ENCODE measurements at regions not wholly inside any gene's neighbourhood (a gene's known extent, or its start where the extent isn't known, plus 50 kb on each side); places are given as distances from the start of the nearest gene placed in this dataset.

- DNase-seq (ENCODE audit: low spot score), result no peak
Observed at GRCh38 chr11:37621662-37622061, 1023.6 kb upstream of the RAG2 start.

DNA sequence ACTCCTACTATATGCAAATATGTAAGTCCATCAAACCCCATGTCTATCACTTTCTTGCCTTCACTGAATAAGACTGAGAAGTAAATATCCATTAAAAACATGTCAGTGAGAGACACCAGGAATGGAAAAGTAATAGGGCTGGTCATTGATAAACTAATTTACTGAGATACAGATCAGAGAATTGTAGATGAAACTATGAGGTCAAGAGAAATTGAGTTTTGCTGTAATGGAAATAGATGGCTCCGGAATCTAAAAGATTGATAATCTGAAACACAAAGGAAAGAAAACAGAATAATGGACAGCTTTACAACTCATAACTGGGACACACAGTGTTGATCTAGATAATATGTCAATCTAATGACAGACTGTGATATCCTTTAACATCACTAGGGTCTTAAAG, 1018.3 kb upstream of the RAG2 start:
- DNase-seq (ENCODE audit: low spot score), result no peak

DNA sequence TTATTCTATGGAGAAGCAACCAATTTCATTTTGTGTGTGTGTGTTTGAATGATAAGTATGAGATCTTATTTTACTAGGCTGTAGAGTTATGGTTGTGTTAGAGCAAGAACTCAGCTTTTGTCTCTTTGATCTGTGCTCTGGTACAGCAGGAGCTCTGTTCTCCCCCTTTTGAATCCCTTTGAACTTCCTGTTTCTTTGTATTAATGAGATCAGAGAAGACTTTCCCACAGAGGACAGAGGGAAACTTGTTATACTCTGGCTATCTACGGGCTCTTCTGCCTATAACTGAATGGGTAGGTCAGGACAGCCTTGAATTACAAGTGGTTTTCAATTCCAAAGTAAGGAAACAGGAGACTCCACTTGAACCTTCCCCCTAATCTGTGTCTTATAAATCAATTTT, 1015.0 kb upstream of the RAG2 start:
- no peak for DNase-seq (ENCODE audit: low spot score)

DNA sequence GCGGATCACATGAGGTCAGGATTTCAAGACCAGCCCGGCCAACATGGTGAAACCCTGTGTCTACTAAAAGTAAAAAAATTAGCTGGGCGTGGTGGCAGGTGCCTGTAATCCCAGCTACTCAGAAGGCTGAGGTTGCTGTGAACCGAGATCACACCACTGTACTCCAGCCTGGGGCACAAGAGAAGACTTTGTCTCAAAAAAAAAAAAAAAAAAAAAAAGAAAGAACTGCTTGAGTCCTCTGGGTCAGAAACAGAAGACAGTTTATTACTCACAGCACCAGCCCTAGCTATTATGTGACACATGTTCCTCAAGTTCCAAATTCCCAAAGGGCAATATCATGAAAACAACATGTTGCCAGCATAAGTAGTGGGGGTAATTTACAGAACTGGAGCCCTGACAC, 1014.1 kb upstream of the RAG2 start:
- no peak for DNase-seq (ENCODE audit: low spot score)

GRCh38 chr11:37605229-37605628, 1007.2 kb upstream of the RAG2 start:
- no peak for DNase-seq (ENCODE audit: low spot score)

- no peak for DNase-seq (ENCODE audit: low spot score)
Observed at GRCh38 chr11:37598381-37598780, 1000.3 kb upstream of the RAG2 start.

GRCh38 chr11:37597776-37598175, 999.7 kb upstream of the RAG2 start:
- DNase-seq (ENCODE audit: low spot score), result no peak

GRCh38 chr11:37595845-37596244, 997.8 kb upstream of the RAG2 start:
- DNase-seq (ENCODE audit: low spot score), result no peak

DNA sequence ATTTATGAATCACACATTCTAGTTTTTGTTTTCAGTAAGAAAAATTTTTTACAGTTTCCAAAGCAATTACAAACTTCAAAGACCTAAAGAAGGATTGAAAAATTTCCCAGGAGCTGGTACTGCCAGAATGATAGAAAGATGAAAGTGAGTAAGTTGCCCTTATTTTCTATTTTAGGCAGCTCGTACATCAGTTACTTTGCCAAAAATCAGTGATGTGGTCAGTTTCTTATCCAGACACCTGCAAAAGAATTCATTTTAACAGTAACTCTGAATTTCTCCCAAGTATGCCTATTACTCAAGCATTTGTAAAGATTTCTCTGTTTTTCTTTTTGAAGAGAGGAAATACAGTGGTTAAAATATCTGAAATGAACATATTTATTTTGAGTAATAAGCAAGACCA, 976.3 kb upstream of the RAG2 start:
- DNase-seq (ENCODE audit: low spot score), result no peak

DNA sequence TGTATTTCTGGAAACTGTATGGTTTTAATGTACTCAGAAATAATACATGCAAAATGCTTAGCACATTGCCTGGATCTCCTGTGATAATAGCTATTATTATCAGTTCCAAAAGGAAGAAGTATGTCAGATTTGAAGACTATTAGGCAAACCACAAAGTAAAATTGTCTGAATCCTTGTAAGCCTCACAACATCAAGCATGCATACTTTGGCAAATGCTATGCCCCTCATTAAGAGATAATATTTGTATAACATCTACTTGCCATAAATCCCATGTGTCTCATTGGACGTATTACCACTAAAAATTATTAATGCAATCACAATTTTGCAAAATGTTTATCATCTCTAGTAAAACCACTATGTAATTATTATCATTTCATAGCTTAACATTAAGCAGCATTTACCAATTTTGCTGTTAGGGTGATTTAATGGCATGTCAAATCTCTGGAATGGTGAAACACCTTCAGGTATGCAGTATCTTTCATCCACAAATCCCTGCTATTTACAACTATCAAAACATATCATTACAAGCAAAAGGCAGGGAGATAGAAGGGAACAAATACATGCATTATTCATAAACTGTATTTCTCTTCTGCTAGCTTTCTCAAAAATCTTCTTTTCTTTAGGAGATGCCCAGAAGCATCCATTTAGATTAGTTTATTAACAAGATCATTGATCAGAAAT, 974.6 kb upstream of the RAG2 start:
- no peak for DNase-seq (ENCODE audit: low spot score)

GRCh38 chr11:37571246-37571645, 973.2 kb upstream of the RAG2 start:
- DNase-seq (ENCODE audit: low spot score), result no peak

DNA sequence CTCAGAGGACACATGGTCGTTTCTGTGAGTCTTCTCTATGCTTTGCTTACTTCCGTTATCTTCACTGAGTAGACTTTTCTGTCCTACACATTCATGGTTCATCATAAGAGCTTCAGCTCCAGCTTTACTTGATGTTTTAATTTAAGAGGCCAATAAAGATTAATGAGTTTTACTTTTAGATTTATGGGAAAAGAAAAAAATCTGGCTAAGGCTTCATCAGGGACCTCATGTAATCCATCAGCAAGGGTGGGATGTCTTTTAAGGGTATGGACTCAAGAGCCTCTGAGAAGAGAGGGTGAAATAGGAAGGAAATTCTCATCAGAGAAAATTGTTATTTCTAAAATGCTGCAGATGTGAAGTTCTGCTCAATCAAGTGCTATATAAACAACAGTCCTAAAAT, 963.0 kb upstream of the RAG2 start:
- DNase-seq (ENCODE audit: low spot score), result no peak

GRCh38 chr11:37560346-37560745, 962.3 kb upstream of the RAG2 start:
- DNase-seq (ENCODE audit: low spot score), result no peak

GRCh38 chr11:37558619-37559210, 960.7 kb upstream of the RAG2 start:
- no peak for DNase-seq (ENCODE audit: low spot score)

DNA sequence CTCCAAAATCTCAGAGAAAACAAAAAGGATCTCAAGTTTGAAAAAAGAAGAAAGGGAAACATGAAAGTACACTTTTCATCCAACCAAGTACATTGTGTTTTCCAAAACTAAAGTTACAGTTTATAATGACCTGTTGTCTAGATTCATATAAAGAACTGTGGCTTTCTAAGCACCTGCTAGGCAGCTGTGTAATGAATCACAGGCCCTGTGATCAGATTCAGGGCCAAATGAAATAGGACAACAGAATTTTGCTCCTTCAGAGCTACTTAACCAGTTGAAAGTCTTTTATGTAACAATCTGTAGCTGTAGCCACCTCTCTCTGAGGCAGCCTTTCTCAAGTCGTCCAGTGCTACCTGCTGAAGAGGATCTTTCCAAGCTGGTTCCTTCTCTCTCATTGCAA, 960.0 kb upstream of the RAG2 start:
- no peak for DNase-seq (ENCODE audit: low spot score)

DNA sequence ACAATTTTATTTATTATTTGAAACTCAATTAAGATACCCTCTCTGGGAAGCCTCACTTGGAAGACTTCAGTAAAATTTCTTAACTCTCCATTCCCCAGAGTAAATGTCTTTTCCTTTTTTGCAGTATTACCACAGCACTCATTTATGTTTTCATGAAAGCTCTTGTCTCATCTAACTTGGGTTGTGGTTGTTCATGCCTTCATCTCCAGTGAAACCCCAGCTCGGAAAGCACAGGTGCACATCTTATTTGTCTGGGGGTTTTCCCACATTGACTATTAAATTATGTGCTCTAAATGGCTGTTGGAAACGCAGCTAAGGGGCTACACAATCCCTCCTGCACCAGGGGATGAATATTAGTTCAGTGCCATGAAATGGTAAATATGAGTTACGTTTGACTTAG, 954.2 kb upstream of the RAG2 start:
- no peak for DNase-seq (ENCODE audit: low spot score)

DNA sequence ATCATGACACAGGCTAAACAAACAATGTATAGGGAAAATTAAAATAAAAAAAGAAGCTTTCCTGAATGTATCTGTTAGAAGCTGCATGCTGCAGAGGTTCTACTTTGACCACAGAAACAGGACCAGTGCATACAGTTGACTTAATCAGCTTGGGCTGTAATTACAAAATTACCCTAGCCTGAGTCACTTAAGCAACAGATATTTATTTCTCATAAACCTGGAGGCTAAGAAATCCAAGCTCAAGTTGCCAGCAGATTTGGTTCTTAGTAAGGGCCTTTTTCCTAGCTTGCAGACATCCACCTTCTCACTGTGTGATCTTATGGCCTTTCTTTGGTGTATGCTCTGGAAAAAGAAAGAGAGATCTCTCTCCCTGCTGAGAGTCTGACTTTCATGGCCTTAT, 946.5 kb upstream of the RAG2 start:
- DNase-seq (ENCODE audit: low spot score), result no peak

GRCh38 chr11:37533830-37534229, 935.8 kb upstream of the RAG2 start:
- DNase-seq (ENCODE audit: low spot score), result no peak

- DNase-seq (ENCODE audit: low spot score), result no peak
Observed at GRCh38 chr11:37533087-37533486, 935.1 kb upstream of the RAG2 start.

- no peak for DNase-seq (ENCODE audit: low spot score)
Observed at GRCh38 chr11:37532271-37532670, 934.2 kb upstream of the RAG2 start.

- DNase-seq (ENCODE audit: low spot score), result no peak
Observed at GRCh38 chr11:37527545-37527944, 929.5 kb upstream of the RAG2 start.

DNA sequence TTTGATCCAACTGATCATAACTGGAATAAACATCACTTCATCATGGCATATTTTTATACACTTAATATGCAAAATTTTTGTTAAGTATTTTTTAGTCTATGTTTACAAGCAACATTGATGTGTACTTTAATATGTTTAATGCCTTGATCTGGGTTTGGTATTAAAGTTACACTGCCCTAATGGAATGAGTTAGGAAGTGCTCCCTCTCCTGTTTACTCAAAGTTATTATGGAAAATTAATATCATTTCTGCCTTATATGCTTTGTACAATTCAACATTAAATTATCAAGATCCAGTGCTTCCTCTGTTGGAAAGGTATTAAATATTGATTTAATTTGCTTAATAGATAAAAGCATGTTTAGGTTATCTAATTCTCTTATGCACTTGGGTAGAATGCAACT, 927.3 kb upstream of the RAG2 start:
- no peak for DNase-seq (ENCODE audit: low spot score)

GRCh38 chr11:37519781-37520180, 921.7 kb upstream of the RAG2 start:
- DNase-seq (ENCODE audit: low spot score), result no peak

GRCh38 chr11:37512156-37512780, 914.2 kb upstream of the RAG2 start:
- no peak for DNase-seq (ENCODE audit: low spot score)
